HCT116 (cell line): ENCODE measurements at regions not wholly inside any gene's neighbourhood (a gene's known extent, or its start where the extent isn't known, plus 50 kb on each side); places are given as distances from the start of the nearest gene placed in this dataset.

ENCODE experiments used
- ATAC-seq: fragments of 200-7000 bp; cut with Tn5 transposase; 2 replicates; pipeline ENCODE4 v1.9.1; 2020; ENCODE audit warnings: mild to moderate bottlenecking, moderate library complexity
- BruUV-seq: library from RNA; stranded (reverse); fragments of 400-500 nt; replicated peaks from 2 replicates; lab custom pipeline; 2021; lab: Mats Ljungman, UMichigan
- CTCF ChIA-PET: fragments of 300-600 bp; sonication (Branson Sonifier 250); formaldehyde crosslinking; loops from one replicate; lab custom pipeline; 2021; ENCODE audit warnings: antibody characterized with exemption; lab: Charles Lee
- POLR2A ChIA-PET: fragments of 300-600, 350-600 bp; sonication (Branson Sonifier 250); formaldehyde crosslinking; loops from one replicate; lab custom pipeline; 2021; ENCODE audit warnings: antibody characterized with exemption; lab: Charles Lee
- RAD21 ChIA-PET, 2 experiments: fragments of 300-600 bp; sonication (Branson Sonifier 250); formaldehyde crosslinking; loops; one replicate each; lab custom pipeline; 2023; ENCODE audit warnings: low total read pairs in 2 of 2; ENCODE audit not compliant: uncharacterized antibody in 2 of 2, unreplicated experiment in 2 of 2, low non-redundant PET in 1 of 2; lab: Charles Lee
- DNase-seq: peaks from one replicate; pipeline ENCODE4 v3.0.0-alpha.2; 2010; ENCODE audit warnings: low read depth, low spot score
- H2AFZ ChIP-seq: fragments of 200-600 bp; shearing (Covaris generic), sonication (generic); 2 replicates; pipeline ENCODE4 v1.6.1; 2017; ENCODE audit warnings: low read depth, mixed run types, mixed read lengths, antibody characterized with exemption, low read length; ENCODE audit not compliant: poor library complexity, severe bottlenecking
- H3K27ac ChIP-seq: 2 replicates; pipeline ENCODE4 v1.5.1; 2012; ENCODE audit warnings: low read depth, low read length
- H3K27me3 ChIP-seq: fragments of 200-600 bp; sonication (generic); 2 replicates; pipeline ENCODE4 v1.6.1; 2016; ENCODE audit warnings: mixed run types, low read length, mixed read lengths; ENCODE audit not compliant: insufficient read depth
- H3K36me3 ChIP-seq, 2 experiments: fragments of 200-500 bp in 1 of 2; fragments of 200-600 bp in 1 of 2; sonication (Bioruptor generic) in 1 of 2; sonication (generic) in 1 of 2; 2 replicates each; pipeline versions ENCODE4 v1.5.1 to v1.6.1; 2014 to 2016; ENCODE audit warnings: low read length in 2 of 2, inconsistent platforms in 1 of 2, mixed read lengths in 1 of 2, mixed run types in 1 of 2; ENCODE audit not compliant: insufficient read depth in 2 of 2, control insufficient read depth in 1 of 2
- H3K4me1 ChIP-seq, 2 experiments: fragments of 200-600 bp in 1 of 2; sonication (generic) in 1 of 2; 2 replicates each; pipeline versions ENCODE4 v1.5.1 to v1.6.1; 2012 to 2017; ENCODE audit warnings: low read length in 2 of 2, inconsistent platforms in 1 of 2, mild to moderate bottlenecking in 1 of 2, mixed read lengths in 1 of 2, mixed run types in 1 of 2, moderate library complexity in 1 of 2; ENCODE audit not compliant: insufficient read depth in 2 of 2, control insufficient read depth in 1 of 2
- H3K4me2 ChIP-seq: fragments of 200-600 bp; sonication (generic); 2 replicates; pipeline ENCODE4 v1.6.1; 2017; ENCODE audit warnings: mixed run types, low read length, mixed read lengths
- H3K4me3 ChIP-seq, 2 experiments: fragments of 200-600 bp in 1 of 2; sonication (generic) in 1 of 2; replicated peaks in 1 of 2; 2 replicates each; pipeline ENCODE4 v1.5.1; 2011 to 2016; ENCODE audit warnings: low read length in 2 of 2, control low read depth in 1 of 2, low read depth in 1 of 2, mild to moderate bottlenecking in 1 of 2, mixed read lengths in 1 of 2, mixed run types in 1 of 2
- H3K79me2 ChIP-seq: fragments of 200-600 bp; sonication (generic); 2 replicates; pipeline ENCODE4 v1.6.1; 2017; ENCODE audit warnings: mild to moderate bottlenecking, mixed run types, low read length, moderate library complexity, mixed read lengths; ENCODE audit not compliant: insufficient read depth
- H3K9ac ChIP-seq: fragments of 200-600 bp; sonication (generic); 2 replicates; pipeline ENCODE4 v1.6.1; 2016; ENCODE audit warnings: low read length, mixed read lengths
- H3K9me2 ChIP-seq: fragments of 200-600 bp; sonication (generic), shearing (Covaris generic); 2 replicates; pipeline ENCODE4 v1.6.1; 2017; ENCODE audit warnings: mixed run types, mild to moderate bottlenecking, moderate library complexity; ENCODE audit not compliant: insufficient read depth
- H3K9me3 ChIP-seq, 2 experiments: fragments of 200-500 bp in 1 of 2; fragments of 200-600 bp in 1 of 2; sonication (Bioruptor generic) in 1 of 2; sonication (generic) in 1 of 2; 2 replicates each; pipeline ENCODE4 v1.6.1; 2014 to 2017; ENCODE audit warnings: low read length in 2 of 2, mixed read lengths in 2 of 2, inconsistent platforms in 1 of 2, low read depth in 1 of 2, mild to moderate bottlenecking in 1 of 2, mixed run types in 1 of 2, moderate library complexity in 1 of 2; ENCODE audit not compliant: control insufficient read depth in 1 of 2, insufficient read depth in 1 of 2
- H4K20me1 ChIP-seq: fragments of 200-600 bp; sonication (generic), shearing (Covaris generic); 2 replicates; pipeline ENCODE4 v1.6.1; 2017; ENCODE audit warnings: mixed run types, mild to moderate bottlenecking, moderate library complexity; ENCODE audit not compliant: insufficient read depth
- CEBPB ChIP-seq: IDR thresholded peaks from 2 replicates; pipeline ENCODE4 v1.6.1; 2012; ENCODE audit warnings: low read depth
- CTCF ChIP-seq, 3 experiments: fragments of 200-600 bp in 1 of 3; sonication (generic) in 1 of 3; IDR thresholded peaks in 2 of 3; conservative IDR thresholded peaks in 1 of 3; 2 replicates each; pipeline ENCODE4 v1.5.1; 2012 to 2017; ENCODE audit warnings: low read depth in 2 of 3, low read length in 2 of 3, antibody characterized with exemption in 1 of 3, borderline replicate concordance in 1 of 3, control low read depth in 1 of 3, mild to moderate bottlenecking in 1 of 3, mixed read lengths in 1 of 3, mixed run types in 1 of 3, moderate library complexity in 1 of 3; ENCODE audit not compliant: insufficient read depth in 1 of 3
- ELF1 ChIP-seq: IDR thresholded peaks from 2 replicates; pipeline ENCODE4 v1.6.1; 2012; ENCODE audit warnings: low read depth, borderline replicate concordance
- EZH2 ChIP-seq: fragments of 200-600 bp; sonication (generic); IDR thresholded peaks from 2 replicates; pipeline ENCODE4 v1.6.1; 2017; ENCODE audit warnings: antibody characterized with exemption, mixed run types
- EZH2phosphoT487 ChIP-seq: fragments of 200-600 bp; IDR thresholded peaks from 2 replicates; pipeline ENCODE4 v1.6.1; 2018; ENCODE audit warnings: antibody characterized with exemption, borderline replicate concordance
- JUND ChIP-seq: IDR thresholded peaks from 2 replicates; pipeline ENCODE4 v1.6.1; 2012
- RAD21 ChIP-seq: IDR thresholded peaks from 2 replicates; pipeline ENCODE4 v1.6.1; 2012; ENCODE audit warnings: low read depth, mild to moderate bottlenecking
- SIN3A ChIP-seq: IDR thresholded peaks from 2 replicates; pipeline ENCODE4 v1.6.1; 2012; ENCODE audit warnings: low read depth
- SRF ChIP-seq: IDR thresholded peaks from 2 replicates; pipeline ENCODE4 v1.6.1; 2012; ENCODE audit warnings: low read depth
- TCF7L2 ChIP-seq: IDR thresholded peaks from 2 replicates; pipeline ENCODE4 v1.7.0; 2011; ENCODE audit warnings: borderline replicate concordance, inconsistent platforms; ENCODE audit not compliant: insufficient read depth, insufficient read length; ENCODE audit errors: extremely low read depth
- YY1 ChIP-seq: IDR thresholded peaks from 2 replicates; pipeline ENCODE4 v1.6.1; 2011; ENCODE audit warnings: low read length, low read depth, moderate library complexity, mild to moderate bottlenecking; ENCODE audit not compliant: insufficient replicate concordance; ENCODE audit errors: extremely low read depth
- intact Hi-C: fragments of 100-400 bp; cut with micrococcal nuclease; formaldehyde crosslinking; loops from 2 replicates; pipeline ENCODE4 v1.10.0; 2022
- TF ChIP-seq, protein P1 (sequence below): IDR thresholded peaks from 2 replicates; pipeline ENCODE4 v1.6.1; 2012; ENCODE audit warnings: low read depth
- TF ChIP-seq, protein P2 (sequence below): IDR thresholded peaks from 2 replicates; pipeline ENCODE4 v1.6.1; 2011; ENCODE audit warnings: mild to moderate bottlenecking, low read length, moderate library complexity; ENCODE audit not compliant: insufficient replicate concordance; ENCODE audit errors: extremely low read depth

GRCh38 chr15:94912760-94913159 lies 681.4 kb downstream of the MCTP2 start:
- ChIA-PET CTCF (no interaction called here), POLR2A (no interaction called here), RAD21 (no interaction called here)
- Histone ChIP-seq H3K4me1 (no peaks in the 10 kb centered on the region), H3K27ac (no peak overlapping the region), H3K9ac (no peak overlapping the region), H2AFZ (no peak overlapping the region), H3K4me2 (no peak overlapping the region), H3K27me3 (no peaks in the 10 kb centered on the region), H3K36me3 (no peaks in the 10 kb centered on the region), H4K20me1 (no peaks in the 10 kb centered on the region), H3K9me2 (no peaks in the 10 kb centered on the region), H3K79me2 (no peaks in the 10 kb centered on the region), H3K9me3 (no peaks in the 10 kb centered on the region; a peak in 1 of 4 replicates), H3K4me3 (no peak overlapping the region)
- TF ChIP-seq, protein P1, sequence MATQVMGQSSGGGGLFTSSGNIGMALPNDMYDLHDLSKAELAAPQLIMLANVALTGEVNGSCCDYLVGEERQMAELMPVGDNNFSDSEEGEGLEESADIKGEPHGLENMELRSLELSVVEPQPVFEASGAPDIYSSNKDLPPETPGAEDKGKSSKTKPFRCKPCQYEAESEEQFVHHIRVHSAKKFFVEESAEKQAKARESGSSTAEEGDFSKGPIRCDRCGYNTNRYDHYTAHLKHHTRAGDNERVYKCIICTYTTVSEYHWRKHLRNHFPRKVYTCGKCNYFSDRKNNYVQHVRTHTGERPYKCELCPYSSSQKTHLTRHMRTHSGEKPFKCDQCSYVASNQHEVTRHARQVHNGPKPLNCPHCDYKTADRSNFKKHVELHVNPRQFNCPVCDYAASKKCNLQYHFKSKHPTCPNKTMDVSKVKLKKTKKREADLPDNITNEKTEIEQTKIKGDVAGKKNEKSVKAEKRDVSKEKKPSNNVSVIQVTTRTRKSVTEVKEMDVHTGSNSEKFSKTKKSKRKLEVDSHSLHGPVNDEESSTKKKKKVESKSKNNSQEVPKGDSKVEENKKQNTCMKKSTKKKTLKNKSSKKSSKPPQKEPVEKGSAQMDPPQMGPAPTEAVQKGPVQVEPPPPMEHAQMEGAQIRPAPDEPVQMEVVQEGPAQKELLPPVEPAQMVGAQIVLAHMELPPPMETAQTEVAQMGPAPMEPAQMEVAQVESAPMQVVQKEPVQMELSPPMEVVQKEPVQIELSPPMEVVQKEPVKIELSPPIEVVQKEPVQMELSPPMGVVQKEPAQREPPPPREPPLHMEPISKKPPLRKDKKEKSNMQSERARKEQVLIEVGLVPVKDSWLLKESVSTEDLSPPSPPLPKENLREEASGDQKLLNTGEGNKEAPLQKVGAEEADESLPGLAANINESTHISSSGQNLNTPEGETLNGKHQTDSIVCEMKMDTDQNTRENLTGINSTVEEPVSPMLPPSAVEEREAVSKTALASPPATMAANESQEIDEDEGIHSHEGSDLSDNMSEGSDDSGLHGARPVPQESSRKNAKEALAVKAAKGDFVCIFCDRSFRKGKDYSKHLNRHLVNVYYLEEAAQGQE, result no peak
- TF ChIP-seq SIN3A, result no peak
- TF ChIP-seq ELF1, result no peak
- no peak for TF ChIP-seq RAD21
- TF ChIP-seq CTCF (IDR thresholded peaks at IDR 0.05 in 2 of 3, conservative IDR thresholded peaks at IDR 0.05 in 1 of 3; ENCODE audit: borderline replicate concordance in 1 of 3, insufficient read depth in 1 of 3, low read depth in 2 of 3, low read length in 2 of 3), result no peak
- no peak for TF ChIP-seq SRF
- TF ChIP-seq CEBPB, result no peak
- no peak for TF ChIP-seq EZH2
- TF ChIP-seq EZH2phosphoT487, result no peak
- no peak for TF ChIP-seq JUND
- TF ChIP-seq, protein P2, sequence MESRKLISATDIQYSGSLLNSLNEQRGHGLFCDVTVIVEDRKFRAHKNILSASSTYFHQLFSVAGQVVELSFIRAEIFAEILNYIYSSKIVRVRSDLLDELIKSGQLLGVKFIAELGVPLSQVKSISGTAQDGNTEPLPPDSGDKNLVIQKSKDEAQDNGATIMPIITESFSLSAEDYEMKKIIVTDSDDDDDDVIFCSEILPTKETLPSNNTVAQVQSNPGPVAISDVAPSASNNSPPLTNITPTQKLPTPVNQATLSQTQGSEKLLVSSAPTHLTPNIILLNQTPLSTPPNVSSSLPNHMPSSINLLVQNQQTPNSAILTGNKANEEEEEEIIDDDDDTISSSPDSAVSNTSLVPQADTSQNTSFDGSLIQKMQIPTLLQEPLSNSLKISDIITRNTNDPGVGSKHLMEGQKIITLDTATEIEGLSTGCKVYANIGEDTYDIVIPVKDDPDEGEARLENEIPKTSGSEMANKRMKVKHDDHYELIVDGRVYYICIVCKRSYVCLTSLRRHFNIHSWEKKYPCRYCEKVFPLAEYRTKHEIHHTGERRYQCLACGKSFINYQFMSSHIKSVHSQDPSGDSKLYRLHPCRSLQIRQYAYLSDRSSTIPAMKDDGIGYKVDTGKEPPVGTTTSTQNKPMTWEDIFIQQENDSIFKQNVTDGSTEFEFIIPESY, result no peak
- no peak for TF ChIP-seq TCF7L2
- TF ChIP-seq YY1, result no peak
- intact Hi-C loops, result no loop called here
- no peak for ATAC-seq
- BruUV-seq, result no TSS peak
- DNase-seq, result no peak
